Astrocyte (in vitro differentiated cells and primary cell): ENCODE measurements at regions not wholly inside any gene's neighbourhood (a gene's known extent, or its start where the extent isn't known, plus 50 kb on each side); places are given as distances from the start of the nearest gene placed in this dataset.

Source experiments
- CTCF ChIP-seq: IDR thresholded peaks from 2 replicates; pipeline ENCODE4 v1.5.1; 2011; ENCODE audit warnings: low read depth, mild to moderate bottlenecking, inconsistent platforms, low read length, moderate library complexity; ENCODE audit not compliant: insufficient read depth
- EZH2 ChIP-seq: IDR thresholded peaks from 2 replicates; pipeline ENCODE4 v1.6.1; 2012; ENCODE audit warnings: mild to moderate bottlenecking, low read length, inconsistent platforms; ENCODE audit not compliant: insufficient read depth

- TF ChIP-seq CTCF = no peak
- no peak for TF ChIP-seq EZH2
These were observed 113.6 kb upstream of the CLINT1 start for GRCh38 chr5:157972579-157972978.
